Osteoblast (primary cell): ENCODE measurements at regions not wholly inside any gene's neighbourhood (a gene's known extent, or its start where the extent isn't known, plus 50 kb on each side); places are given as distances from the start of the nearest gene placed in this dataset.

ENCODE experiments used
- DNase-seq: peaks from one replicate; pipeline ENCODE4 v3.0.0; 2011; ENCODE audit warnings: low spot score, mixed read lengths; ENCODE audit not compliant: insufficient read length; ENCODE audit errors: missing footprints
- H2AFZ ChIP-seq: 2 replicates; pipeline ENCODE4 v1.6.0; 2011; ENCODE audit warnings: mild to moderate bottlenecking, low read length
- H3K27ac ChIP-seq: 2 replicates; pipeline ENCODE4 v1.5.1; 2011; ENCODE audit warnings: mild to moderate bottlenecking, low read depth, low read length, moderate library complexity
- H3K27me3 ChIP-seq: 2 replicates; pipeline ENCODE4 v1.6.0; 2012; ENCODE audit warnings: mild to moderate bottlenecking, control low read depth, inconsistent platforms, low read length, moderate library complexity; ENCODE audit not compliant: insufficient read depth
- H3K36me3 ChIP-seq: 2 replicates; pipeline ENCODE4 v1.5.1; 2011; ENCODE audit warnings: mild to moderate bottlenecking, low read length, control low read depth, moderate library complexity; ENCODE audit not compliant: insufficient read depth
- H3K4me1 ChIP-seq: 2 replicates; pipeline ENCODE4 v1.5.1; 2011; ENCODE audit warnings: mild to moderate bottlenecking, low read length, control low read depth, moderate library complexity; ENCODE audit not compliant: insufficient read depth
- H3K4me2 ChIP-seq: 2 replicates; pipeline ENCODE4 v1.6.0; 2011; ENCODE audit warnings: mild to moderate bottlenecking, low read length; ENCODE audit not compliant: insufficient read depth
- H3K4me3 ChIP-seq: fragments of 200-600 bp; sonication (generic); 3 replicates; pipeline ENCODE4 v1.5.1; 2012; ENCODE audit warnings: mild to moderate bottlenecking, low read length, inconsistent platforms; ENCODE audit not compliant: insufficient read depth
- H3K79me2 ChIP-seq: 2 replicates; pipeline ENCODE4 v1.6.0; 2012; ENCODE audit warnings: mild to moderate bottlenecking, low read length, control low read depth, inconsistent platforms; ENCODE audit not compliant: insufficient read depth
- H3K9me3 ChIP-seq: 2 replicates; pipeline ENCODE4 v1.5.1; 2011; ENCODE audit warnings: low read depth, low read length, control low read depth
- H4K20me1 ChIP-seq: 2 replicates; pipeline ENCODE4 v1.6.0; 2012; ENCODE audit warnings: mild to moderate bottlenecking, low read length, control low read depth; ENCODE audit not compliant: insufficient read depth
- TF ChIP-seq, protein P1 (sequence below): IDR thresholded peaks from 2 replicates; pipeline ENCODE4 v1.5.1; 2011; ENCODE audit warnings: mild to moderate bottlenecking, low read depth, low read length, moderate library complexity; ENCODE audit errors: extremely low read depth

DNA sequence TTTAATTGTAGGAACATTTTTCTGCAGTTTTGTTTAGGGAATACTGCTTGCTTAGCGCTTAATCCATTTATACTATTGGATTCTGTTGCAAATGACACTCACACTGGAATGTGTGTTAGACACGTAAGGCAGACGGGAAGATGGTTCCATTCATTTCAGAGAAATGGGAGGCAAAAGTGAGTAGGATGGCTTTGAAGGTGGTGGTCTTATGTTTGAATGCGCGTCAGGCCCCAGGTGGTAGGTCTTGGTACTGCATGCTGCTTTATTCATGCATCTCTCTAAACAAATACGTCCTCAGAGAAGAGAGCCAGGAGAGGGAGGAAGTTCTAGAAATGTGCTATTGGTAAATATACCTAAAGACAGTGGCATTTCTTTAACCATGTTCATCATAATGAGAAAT, 997.6 kb upstream of the RBFOX1 start:
- H3K36me3 ChIP-seq, result no peaks in the 10 kb centered on the region
- no peak overlapping the region for H3K4me3 ChIP-seq
- TF ChIP-seq, protein P1, sequence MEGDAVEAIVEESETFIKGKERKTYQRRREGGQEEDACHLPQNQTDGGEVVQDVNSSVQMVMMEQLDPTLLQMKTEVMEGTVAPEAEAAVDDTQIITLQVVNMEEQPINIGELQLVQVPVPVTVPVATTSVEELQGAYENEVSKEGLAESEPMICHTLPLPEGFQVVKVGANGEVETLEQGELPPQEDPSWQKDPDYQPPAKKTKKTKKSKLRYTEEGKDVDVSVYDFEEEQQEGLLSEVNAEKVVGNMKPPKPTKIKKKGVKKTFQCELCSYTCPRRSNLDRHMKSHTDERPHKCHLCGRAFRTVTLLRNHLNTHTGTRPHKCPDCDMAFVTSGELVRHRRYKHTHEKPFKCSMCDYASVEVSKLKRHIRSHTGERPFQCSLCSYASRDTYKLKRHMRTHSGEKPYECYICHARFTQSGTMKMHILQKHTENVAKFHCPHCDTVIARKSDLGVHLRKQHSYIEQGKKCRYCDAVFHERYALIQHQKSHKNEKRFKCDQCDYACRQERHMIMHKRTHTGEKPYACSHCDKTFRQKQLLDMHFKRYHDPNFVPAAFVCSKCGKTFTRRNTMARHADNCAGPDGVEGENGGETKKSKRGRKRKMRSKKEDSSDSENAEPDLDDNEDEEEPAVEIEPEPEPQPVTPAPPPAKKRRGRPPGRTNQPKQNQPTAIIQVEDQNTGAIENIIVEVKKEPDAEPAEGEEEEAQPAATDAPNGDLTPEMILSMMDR, result peak; percentile 28
- H3K4me2 ChIP-seq, result no peak overlapping the region
- no peak overlapping the region for H2AFZ ChIP-seq
- H3K27ac ChIP-seq, result no peak overlapping the region
- no peaks in the 10 kb centered on the region for H3K79me2 ChIP-seq
- DNase-seq, result no peak
- no peaks in the 10 kb centered on the region for H4K20me1 ChIP-seq
- no peaks in the 10 kb centered on the region for H3K9me3 ChIP-seq
- H3K27me3 ChIP-seq, result no peaks in the 10 kb centered on the region
- H3K4me1 ChIP-seq, result no peaks in the 10 kb centered on the region

DNA sequence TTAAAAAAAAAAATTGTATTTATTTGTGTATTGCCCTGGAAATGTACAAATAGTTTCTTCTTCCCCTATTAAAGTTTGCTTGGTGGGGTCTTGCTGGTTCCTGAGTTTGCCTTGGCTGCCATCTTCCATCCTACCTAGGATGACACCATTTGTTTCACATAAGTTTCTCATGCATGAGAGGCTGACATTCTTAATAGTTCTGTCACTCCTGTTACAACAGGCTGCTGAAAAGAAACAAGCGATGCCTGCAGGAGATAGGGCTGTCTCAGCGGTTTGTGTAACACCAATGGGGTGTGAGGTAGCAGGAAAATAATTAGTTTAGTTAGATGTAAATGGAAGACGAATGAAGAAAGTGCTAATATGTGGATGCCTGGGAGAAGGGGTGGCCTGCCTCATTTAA, 1000.9 kb upstream of the RBFOX1 start:
- Histone ChIP-seq H3K27ac (no peak overlapping the region), H3K4me3 (no peak overlapping the region), H3K36me3 (no peaks in the 10 kb centered on the region), H3K79me2 (no peaks in the 10 kb centered on the region), H3K4me2 (no peak overlapping the region), H3K27me3 (no peaks in the 10 kb centered on the region), H2AFZ (no peak overlapping the region), H4K20me1 (no peaks in the 10 kb centered on the region), H3K9me3 (no peaks in the 10 kb centered on the region), H3K4me1 (no peaks in the 10 kb centered on the region)
- DNase-seq, result no peak
- TF ChIP-seq, protein P1, result no peak

DNA sequence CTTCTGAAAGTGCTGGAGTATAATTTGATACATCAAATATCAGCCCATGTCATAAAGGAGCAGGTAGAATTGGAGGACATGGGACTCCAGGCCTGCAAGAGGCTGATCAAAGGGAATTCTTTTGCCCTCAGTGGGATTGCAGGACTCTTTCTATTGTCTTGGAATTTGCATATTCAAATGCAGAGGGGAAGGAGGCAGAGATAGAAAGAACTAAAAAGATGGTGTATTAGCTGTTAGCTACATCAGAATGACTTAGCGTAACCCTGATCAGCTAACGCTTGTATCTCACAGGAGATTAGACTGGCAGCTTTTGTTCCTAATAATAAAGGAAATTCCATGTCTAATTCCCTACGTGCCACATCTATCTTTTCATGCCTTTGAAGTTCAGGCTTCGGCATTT, 1014.7 kb upstream of the RBFOX1 start:
- Histone ChIP-seq H4K20me1 (no peaks in the 10 kb centered on the region), H3K27ac (no peak overlapping the region), H3K4me1 (no peaks in the 10 kb centered on the region), H3K36me3 (no peaks in the 10 kb centered on the region), H3K79me2 (no peaks in the 10 kb centered on the region), H3K4me3 (no peak overlapping the region), H2AFZ (no peak overlapping the region), H3K27me3 (no peaks in the 10 kb centered on the region), H3K9me3 (peaks cover 2% of the 10 kb centered on the region), H3K4me2 (no peak overlapping the region)
- TF ChIP-seq, protein P1, result no peak
- DNase-seq, result peak; percentile 18

DNA sequence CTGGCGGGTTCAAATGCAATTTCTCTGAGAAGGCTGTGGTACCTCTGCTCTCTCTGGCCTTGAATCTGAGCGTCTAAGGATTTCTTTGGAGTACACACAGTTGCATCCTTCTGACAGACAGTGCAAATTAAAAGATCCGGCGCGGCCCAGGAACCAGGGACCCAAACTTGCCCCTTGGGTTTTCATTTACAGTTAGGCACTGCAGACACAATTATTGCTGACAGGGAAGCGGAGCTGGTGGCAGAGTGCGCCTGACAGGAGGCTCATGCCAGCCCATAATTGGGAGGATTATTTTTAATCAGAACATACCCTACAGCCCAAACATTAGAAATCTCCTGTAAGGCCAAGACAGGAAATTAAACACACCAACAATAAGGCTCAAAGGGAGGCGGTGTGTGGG, 1023.4 kb upstream of the RBFOX1 start:
- TF ChIP-seq, protein P1, result no peak

More for the DNA sequence above, 1023.4 kb upstream of the RBFOX1 start:
- H3K9me3 ChIP-seq, result peaks cover 2% of the 10 kb centered on the region
- H2AFZ ChIP-seq, result no peak overlapping the region
- H3K4me3 ChIP-seq, result no peak overlapping the region
- H3K79me2 ChIP-seq, result no peaks in the 10 kb centered on the region
- no peaks in the 10 kb centered on the region for H4K20me1 ChIP-seq
- no peaks in the 10 kb centered on the region for H3K27me3 ChIP-seq
- H3K4me2 ChIP-seq, result no peak overlapping the region
- no peaks in the 10 kb centered on the region for H3K36me3 ChIP-seq
- no peak overlapping the region for H3K27ac ChIP-seq
- no peak for DNase-seq
- no peaks in the 10 kb centered on the region for H3K4me1 ChIP-seq
